ENCODE measurements at regions not wholly inside any gene's neighbourhood (a gene's known extent, or its start where the extent isn't known, plus 50 kb on each side); places are given as distances from the start of the nearest gene placed in this dataset.

DNA sequence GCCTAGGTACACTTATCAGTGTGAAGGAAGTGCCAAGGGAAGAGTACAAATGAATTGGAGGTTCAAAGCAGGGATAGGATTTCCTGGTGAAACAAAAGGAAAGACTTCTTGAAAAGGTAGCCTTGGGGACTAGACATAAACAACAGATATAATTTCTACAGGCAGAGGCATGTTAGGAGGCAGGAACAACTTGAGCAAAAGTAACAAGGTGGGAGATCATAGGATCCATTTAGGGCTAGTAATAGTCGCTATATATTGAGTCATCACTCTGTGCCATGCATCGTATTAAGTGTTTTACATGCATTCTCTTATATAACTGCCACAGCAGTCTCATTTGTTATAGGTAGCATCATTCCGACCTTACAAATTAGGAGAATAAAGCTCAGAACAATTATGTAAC lies 98.3 kb upstream of the EOLA2 start:
- TF ChIP-seq, protein P1, sequence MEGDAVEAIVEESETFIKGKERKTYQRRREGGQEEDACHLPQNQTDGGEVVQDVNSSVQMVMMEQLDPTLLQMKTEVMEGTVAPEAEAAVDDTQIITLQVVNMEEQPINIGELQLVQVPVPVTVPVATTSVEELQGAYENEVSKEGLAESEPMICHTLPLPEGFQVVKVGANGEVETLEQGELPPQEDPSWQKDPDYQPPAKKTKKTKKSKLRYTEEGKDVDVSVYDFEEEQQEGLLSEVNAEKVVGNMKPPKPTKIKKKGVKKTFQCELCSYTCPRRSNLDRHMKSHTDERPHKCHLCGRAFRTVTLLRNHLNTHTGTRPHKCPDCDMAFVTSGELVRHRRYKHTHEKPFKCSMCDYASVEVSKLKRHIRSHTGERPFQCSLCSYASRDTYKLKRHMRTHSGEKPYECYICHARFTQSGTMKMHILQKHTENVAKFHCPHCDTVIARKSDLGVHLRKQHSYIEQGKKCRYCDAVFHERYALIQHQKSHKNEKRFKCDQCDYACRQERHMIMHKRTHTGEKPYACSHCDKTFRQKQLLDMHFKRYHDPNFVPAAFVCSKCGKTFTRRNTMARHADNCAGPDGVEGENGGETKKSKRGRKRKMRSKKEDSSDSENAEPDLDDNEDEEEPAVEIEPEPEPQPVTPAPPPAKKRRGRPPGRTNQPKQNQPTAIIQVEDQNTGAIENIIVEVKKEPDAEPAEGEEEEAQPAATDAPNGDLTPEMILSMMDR (IDR thresholded peaks at IDR 0.05) = no peak
- no peak for TF ChIP-seq POLR2A (IDR thresholded peaks at IDR 0.05)

Data from right lobe of liver (tissue), 4 donors.